ENCODE measurements at regions not wholly inside any gene's neighbourhood (a gene's known extent, or its start where the extent isn't known, plus 50 kb on each side); places are given as distances from the start of the nearest gene placed in this dataset.

DNA sequence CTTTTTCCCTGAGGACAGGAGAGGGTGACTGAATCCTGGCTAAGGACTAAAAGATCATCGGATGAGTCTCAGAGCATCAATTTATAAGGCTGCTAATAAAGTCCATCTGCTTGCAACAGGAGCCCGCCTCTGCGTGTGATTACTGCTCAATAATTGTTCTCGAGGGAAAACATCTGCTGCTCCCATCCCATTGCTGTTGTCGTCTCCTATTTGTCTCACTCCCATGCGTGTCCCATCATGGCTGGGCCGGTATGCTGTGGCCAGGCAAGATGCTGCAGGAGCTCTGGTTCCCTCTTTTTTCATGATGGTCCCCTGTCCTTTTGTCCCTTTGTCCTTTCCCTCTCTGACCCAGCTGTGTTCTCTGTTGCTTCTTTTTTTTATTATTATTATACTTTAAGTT is 121.2 kb downstream of the SPATA19 start:
- H3K27me3 ChIP-seq (ENCODE audit: control insufficient read depth, insufficient read depth, low read length): no peaks in the 10 kb centered on the region
- no peak overlapping the region for H3K4me3 ChIP-seq (ENCODE audit: low read depth, low read length)
- H3K9me3 ChIP-seq (ENCODE audit: control insufficient read depth, insufficient read depth, low read length): peaks cover 52% of the 10 kb centered on the region
- no peak for DNase-seq (ENCODE audit: low read depth, low spot score)
- H3K27ac ChIP-seq (ENCODE audit: low read depth, low read length): no peak overlapping the region
- CTCF ChIA-PET: no interaction called here
- POLR2A ChIA-PET: no interaction called here
- TF ChIP-seq, protein P1, sequence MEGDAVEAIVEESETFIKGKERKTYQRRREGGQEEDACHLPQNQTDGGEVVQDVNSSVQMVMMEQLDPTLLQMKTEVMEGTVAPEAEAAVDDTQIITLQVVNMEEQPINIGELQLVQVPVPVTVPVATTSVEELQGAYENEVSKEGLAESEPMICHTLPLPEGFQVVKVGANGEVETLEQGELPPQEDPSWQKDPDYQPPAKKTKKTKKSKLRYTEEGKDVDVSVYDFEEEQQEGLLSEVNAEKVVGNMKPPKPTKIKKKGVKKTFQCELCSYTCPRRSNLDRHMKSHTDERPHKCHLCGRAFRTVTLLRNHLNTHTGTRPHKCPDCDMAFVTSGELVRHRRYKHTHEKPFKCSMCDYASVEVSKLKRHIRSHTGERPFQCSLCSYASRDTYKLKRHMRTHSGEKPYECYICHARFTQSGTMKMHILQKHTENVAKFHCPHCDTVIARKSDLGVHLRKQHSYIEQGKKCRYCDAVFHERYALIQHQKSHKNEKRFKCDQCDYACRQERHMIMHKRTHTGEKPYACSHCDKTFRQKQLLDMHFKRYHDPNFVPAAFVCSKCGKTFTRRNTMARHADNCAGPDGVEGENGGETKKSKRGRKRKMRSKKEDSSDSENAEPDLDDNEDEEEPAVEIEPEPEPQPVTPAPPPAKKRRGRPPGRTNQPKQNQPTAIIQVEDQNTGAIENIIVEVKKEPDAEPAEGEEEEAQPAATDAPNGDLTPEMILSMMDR (IDR thresholded peaks at IDR 0.05; ENCODE audit: low read depth, low read length): no peak

DNA sequence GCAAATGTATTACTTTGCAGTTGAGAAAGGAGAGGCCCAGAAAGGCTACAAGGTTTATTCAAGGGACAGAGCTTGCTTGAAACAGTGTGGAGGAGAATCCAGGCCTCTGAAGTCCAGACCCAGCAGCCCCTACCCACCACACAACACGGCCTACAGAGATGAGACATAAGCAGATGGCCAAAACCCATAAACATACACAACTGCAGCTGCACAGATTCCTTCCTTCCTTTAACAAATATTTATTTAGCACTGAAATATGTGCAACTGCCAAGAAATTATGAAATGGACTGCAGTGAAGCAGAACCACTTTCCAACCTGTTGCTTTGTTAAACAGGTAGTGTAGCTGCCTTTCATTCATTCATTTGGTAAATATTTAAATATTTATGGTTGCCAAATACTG is 122.3 kb downstream of the SPATA19 start:
- H3K27me3 ChIP-seq (ENCODE audit: control insufficient read depth, insufficient read depth, low read length): no peaks in the 10 kb centered on the region
- ChIA-PET CTCF (no interaction called here), POLR2A (no interaction called here)
- no peak overlapping the region for H3K27ac ChIP-seq (ENCODE audit: low read depth, low read length)
- no peak overlapping the region for H3K4me3 ChIP-seq (ENCODE audit: low read depth, low read length)
- H3K9me3 ChIP-seq (ENCODE audit: control insufficient read depth, insufficient read depth, low read length): peaks cover 56% of the 10 kb centered on the region
- TF ChIP-seq, protein P1 (IDR thresholded peaks at IDR 0.05; ENCODE audit: low read depth, low read length): no peak
- no peak for DNase-seq (ENCODE audit: low read depth, low spot score)

DNA sequence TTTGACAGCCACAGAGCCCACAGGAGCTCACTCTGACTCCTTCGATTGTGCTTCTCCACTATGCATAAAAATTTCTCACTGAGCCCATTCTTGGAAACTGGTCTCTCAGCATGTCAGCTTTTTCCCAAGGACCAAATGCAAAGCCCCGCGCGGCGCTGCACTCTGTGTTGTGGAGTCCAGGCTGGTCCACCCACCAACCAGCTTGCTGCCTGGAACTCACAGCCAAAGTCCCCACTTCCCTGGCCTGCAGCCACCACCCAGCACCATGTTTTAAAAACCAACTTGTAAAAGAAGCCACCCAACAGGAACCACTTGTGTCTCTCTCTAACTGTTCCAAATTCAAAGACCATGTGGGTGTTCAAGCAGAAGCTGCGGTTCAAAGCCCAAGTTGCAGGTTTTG is 124.4 kb downstream of the SPATA19 start:
- CTCF ChIA-PET: no interaction called here
- no peak for DNase-seq (ENCODE audit: low read depth, low spot score)
- TF ChIP-seq, protein P1 (IDR thresholded peaks at IDR 0.05; ENCODE audit: low read depth, low read length): no peak
- Histone ChIP-seq H3K4me3 (ENCODE audit: low read depth, low read length) (no peak overlapping the region), H3K9me3 (ENCODE audit: control insufficient read depth, insufficient read depth, low read length) (peaks cover 64% of the 10 kb centered on the region), H3K27me3 (ENCODE audit: control insufficient read depth, insufficient read depth, low read length) (no peaks in the 10 kb centered on the region), H3K27ac (ENCODE audit: low read depth, low read length) (no peak overlapping the region)
- POLR2A ChIA-PET: no interaction called here

DNA sequence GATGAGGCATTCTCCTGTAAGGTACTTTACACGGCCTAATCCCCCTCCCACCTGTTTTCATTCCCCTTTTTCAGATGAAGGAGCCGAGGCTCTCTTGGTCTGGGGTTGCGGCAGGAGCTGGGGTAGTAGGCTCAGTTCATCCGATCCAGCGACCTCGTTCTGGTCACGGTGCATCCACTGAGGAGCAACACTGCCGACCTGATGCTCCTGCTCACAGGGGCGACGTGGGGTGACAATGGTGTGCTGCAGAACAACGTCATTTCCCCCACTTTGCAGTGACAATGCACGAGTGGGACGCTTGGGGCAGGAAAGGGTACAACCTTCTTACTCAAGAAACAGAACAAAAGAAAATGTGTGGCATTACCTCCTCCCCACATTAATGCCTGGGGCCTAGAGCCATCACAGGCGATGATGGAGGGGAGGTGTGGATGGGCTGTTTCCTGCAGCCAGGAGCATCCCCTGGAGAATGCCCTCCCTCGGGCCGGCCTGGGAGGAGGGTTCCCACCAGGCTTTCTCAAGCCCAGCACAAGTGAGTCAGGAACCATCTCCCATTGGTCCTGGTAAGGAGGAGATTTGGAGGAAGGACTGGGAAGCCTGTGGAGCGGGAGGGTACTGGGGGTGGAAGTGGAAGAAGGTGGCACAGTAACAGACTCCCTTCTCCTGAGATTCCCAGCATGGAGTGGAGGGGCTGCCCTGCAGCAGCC is 125.6 kb downstream of the SPATA19 start:
- TF ChIP-seq, protein P1 (IDR thresholded peaks at IDR 0.05; ENCODE audit: low read depth, low read length): no peak
- H3K27ac ChIP-seq (ENCODE audit: low read depth, low read length): no peak overlapping the region
- no peak for DNase-seq (ENCODE audit: low read depth, low spot score)
- H3K27me3 ChIP-seq (ENCODE audit: control insufficient read depth, insufficient read depth, low read length): no peaks in the 10 kb centered on the region
- POLR2A ChIA-PET: no interaction called here
- no peak overlapping the region for H3K4me3 ChIP-seq (ENCODE audit: low read depth, low read length)
- peaks cover 76% of the 10 kb centered on the region for H3K9me3 ChIP-seq (ENCODE audit: control insufficient read depth, insufficient read depth, low read length)
- CTCF ChIA-PET: no interaction called here

DNA sequence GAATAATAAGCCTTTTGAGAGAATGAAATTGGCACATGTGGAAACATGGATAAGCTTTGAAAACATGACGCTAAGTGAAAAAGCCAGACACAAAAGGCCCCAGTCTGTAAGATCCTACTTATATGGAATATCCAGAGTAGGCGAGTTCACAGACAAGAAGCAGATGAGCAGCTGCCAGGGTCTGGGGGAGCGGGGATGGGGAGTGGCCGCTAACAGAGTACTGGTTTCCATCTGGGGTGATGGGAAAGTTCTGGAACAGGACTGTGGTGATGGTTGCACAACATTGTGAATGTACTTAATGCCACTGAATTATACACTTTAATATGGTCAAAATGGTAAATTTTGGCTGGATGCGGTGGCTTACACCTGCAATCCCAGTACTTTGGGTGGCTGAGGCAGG is 126.5 kb downstream of the SPATA19 start:
- TF ChIP-seq, protein P1 (IDR thresholded peaks at IDR 0.05; ENCODE audit: low read depth, low read length): no peak
- Histone ChIP-seq H3K9me3 (ENCODE audit: control insufficient read depth, insufficient read depth, low read length) (peaks cover 81% of the 10 kb centered on the region), H3K27ac (ENCODE audit: low read depth, low read length) (no peak overlapping the region), H3K27me3 (ENCODE audit: control insufficient read depth, insufficient read depth, low read length) (no peaks in the 10 kb centered on the region), H3K4me3 (ENCODE audit: low read depth, low read length) (no peak overlapping the region)
- ChIA-PET CTCF (no interaction called here), POLR2A (no interaction called here)
- DNase-seq (ENCODE audit: low read depth, low spot score): no peak
